GM10248 (cell line): ENCODE measurements at regions not wholly inside any gene's neighbourhood (a gene's known extent, or its start where the extent isn't known, plus 50 kb on each side); places are given as distances from the start of the nearest gene placed in this dataset.

Experiments used
- CTCF ChIA-PET: fragments of 300-600 bp; sonication (Branson Sonifier 250); formaldehyde crosslinking; extraction: SDS; loops from one replicate; lab custom pipeline; 2021; ENCODE audit warnings: antibody characterized with exemption; lab: Yijun Ruan, JAX
- POLR2A ChIA-PET: fragments of 350-650 bp; sonication (Branson Sonifier 250); formaldehyde crosslinking; extraction: SDS; loops from one replicate; lab custom pipeline; 2020; ENCODE audit warnings: antibody characterized with exemption; lab: Yijun Ruan, JAX
- DNase-seq: peaks from one replicate; pipeline ENCODE4 v3.0.0; 2012; ENCODE audit errors: extremely low spot score
- TF ChIP-seq, protein P1 (sequence below): IDR thresholded peaks from 2 replicates; pipeline ENCODE4 v1.5.1; 2012; ENCODE audit warnings: mild to moderate bottlenecking, low read depth; ENCODE audit errors: extremely low read depth, missing control alignments, control extremely low read depth

DNA sequence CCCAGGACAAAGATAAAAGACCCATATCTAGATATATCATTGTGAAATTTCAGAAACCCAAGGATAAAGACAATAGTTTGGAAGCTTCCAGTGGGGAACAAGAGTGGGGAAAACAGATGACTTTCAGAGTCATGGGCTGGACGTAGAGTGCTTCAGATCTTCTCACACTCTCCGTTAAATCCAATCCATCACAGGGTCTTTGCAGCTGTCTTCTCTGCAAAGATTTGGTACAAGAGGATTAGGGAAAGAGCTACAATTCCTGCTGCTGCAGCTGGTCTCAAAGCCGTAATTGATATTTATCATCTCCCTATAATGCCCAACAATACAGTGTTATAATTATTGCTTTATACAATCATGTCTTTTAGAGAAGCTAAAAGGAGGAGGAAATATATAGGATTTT is 63.4 kb upstream of the CLPB start:
- TF ChIP-seq, protein P1, sequence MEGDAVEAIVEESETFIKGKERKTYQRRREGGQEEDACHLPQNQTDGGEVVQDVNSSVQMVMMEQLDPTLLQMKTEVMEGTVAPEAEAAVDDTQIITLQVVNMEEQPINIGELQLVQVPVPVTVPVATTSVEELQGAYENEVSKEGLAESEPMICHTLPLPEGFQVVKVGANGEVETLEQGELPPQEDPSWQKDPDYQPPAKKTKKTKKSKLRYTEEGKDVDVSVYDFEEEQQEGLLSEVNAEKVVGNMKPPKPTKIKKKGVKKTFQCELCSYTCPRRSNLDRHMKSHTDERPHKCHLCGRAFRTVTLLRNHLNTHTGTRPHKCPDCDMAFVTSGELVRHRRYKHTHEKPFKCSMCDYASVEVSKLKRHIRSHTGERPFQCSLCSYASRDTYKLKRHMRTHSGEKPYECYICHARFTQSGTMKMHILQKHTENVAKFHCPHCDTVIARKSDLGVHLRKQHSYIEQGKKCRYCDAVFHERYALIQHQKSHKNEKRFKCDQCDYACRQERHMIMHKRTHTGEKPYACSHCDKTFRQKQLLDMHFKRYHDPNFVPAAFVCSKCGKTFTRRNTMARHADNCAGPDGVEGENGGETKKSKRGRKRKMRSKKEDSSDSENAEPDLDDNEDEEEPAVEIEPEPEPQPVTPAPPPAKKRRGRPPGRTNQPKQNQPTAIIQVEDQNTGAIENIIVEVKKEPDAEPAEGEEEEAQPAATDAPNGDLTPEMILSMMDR: no peak
- DNase-seq: no peak
- POLR2A ChIA-PET: no interaction called here
- CTCF ChIA-PET: interaction anchor here (1.0 to 1.3 kb wide), 2 partner anchors 14 to 26 kb away, joined by 3 to 5 read pairs; no protein-coding TSS in a partner anchor

DNA sequence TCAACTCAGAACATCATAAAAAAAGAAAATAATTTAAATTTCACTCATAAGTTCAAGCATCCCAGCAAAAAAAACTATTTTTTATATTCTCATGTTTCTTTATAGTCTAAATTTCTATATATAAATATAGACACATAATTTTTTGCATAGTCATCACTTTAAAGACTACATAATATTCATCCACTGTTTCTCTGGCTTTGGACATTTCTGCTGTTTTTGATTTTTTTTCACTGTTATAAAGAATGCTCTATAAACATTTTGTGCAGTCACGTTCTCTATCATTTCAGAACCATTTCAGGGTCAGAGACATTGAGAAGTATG is 59.7 kb upstream of the CLPB start:
- TF ChIP-seq, protein P1: no peak
- CTCF ChIA-PET: interaction anchor here (1.2 to 3.4 kb wide), 3 partner anchors 13 to 23 kb away, joined by 3 to 9 read pairs (median 3); no protein-coding TSS in a partner anchor
- POLR2A ChIA-PET: no interaction called here
- DNase-seq: no peak

DNA sequence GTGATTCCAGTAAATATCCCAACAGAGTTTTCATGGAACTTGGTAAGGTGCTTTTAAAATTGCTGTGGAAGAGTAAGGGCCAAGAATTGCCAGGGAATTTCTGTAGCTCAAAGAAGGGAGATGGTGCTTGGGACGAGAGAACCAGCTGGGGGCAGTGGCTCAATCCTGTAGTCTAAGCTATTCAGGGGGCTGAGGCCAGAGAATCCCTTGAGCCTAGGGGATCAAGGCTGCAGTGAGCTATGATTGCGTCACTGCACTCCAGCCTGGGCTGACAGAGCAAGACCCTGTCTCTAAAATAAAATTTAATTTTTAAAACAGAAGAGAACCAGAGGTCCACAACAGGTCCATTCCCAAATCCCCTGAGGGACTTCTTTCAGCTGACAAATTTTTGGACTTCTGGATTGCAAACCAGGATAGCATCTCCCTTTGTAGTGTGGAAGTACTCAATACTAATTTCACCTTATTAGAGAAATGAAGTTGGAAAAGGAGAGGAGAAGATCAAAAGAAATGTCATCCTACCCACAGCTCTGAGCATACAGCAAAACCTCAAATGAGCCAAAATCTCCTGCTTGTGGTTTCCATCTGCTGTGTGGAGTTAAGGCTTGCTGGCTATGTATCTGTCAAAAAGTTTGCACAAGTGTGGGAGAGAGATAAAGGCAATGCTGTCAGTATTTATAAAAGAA is 59.2 kb upstream of the CLPB start:
- TF ChIP-seq, protein P1: no peak
- ChIA-PET CTCF (interaction anchor here (1.1 to 3.4 kb wide), 6 partner anchors 9 to 61 kb away, joined by 3 to 9 read pairs (median 3); no protein-coding TSS in a partner anchor), POLR2A (no interaction called here)
- DNase-seq: no peak

DNA sequence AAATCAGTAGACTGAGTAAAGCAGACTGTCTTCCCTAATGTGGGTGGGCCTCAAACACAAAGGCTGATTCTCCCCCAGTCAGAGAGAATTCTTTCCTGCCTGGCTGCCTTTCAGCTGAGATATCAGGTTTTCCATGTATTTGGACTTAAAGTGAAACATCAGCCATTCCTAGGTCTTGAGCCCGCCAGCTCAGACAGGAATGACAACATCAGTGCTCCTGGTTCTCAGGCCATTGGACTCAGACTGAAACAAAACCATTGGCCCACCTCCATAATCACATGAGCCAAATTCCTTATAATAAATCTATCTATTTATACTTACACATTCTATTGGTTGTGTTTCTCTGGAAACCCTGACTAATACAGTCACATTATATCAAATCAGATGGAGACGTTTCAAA is 56.7 kb upstream of the CLPB start:
- DNase-seq: no peak
- CTCF ChIA-PET: interaction anchor here (1.0 to 3.4 kb wide), 2 partner anchors 20 to 152 kb away, joined by 3 to 9 read pairs; no protein-coding TSS in a partner anchor
- TF ChIP-seq, protein P1: no peak
- POLR2A ChIA-PET: no interaction called here
